Parathyroid adenoma (tissue), 2 donors: ENCODE measurements at regions not wholly inside any gene's neighbourhood (a gene's known extent, or its start where the extent isn't known, plus 50 kb on each side); places are given as distances from the start of the nearest gene placed in this dataset.

ENCODE experiments used
- H2AFZ ChIP-seq: fragments of 300-600 bp; sonication (generic); one replicate; pipeline ENCODE4 v1.7.0; 2017; ENCODE audit warnings: antibody characterized with exemption, mild to moderate bottlenecking
- H3K27ac ChIP-seq: fragments of 300-600 bp; sonication (generic); one replicate; pipeline ENCODE4 v1.7.0; 2017
- H3K27me3 ChIP-seq: fragments of 300-600 bp; sonication (generic); one replicate; pipeline ENCODE4 v1.7.0; 2017; ENCODE audit warnings: low read length; ENCODE audit not compliant: control insufficient read depth, insufficient read depth
- H3K36me3 ChIP-seq: fragments of 300-600 bp; sonication (generic); one replicate; pipeline ENCODE4 v1.7.0; 2017; ENCODE audit warnings: low read length; ENCODE audit not compliant: control insufficient read depth, insufficient read depth
- H3K4me1 ChIP-seq: fragments of 300-600 bp; sonication (generic); one replicate; pipeline ENCODE4 v1.7.0; 2017; ENCODE audit warnings: control low read depth
- H3K4me2 ChIP-seq: fragments of 300-600 bp; sonication (generic); one replicate; pipeline ENCODE4 v1.7.0; 2017; ENCODE audit warnings: low read length
- H3K4me3 ChIP-seq: fragments of 300-600 bp; sonication (generic); one replicate; pipeline ENCODE4 v1.7.0; 2017; ENCODE audit warnings: low read depth, low read length
- H3K79me2 ChIP-seq: fragments of 300-600 bp; sonication (generic); one replicate; pipeline ENCODE4 v1.7.0; 2017; ENCODE audit warnings: control low read depth
- H3K9ac ChIP-seq: fragments of 300-600 bp; sonication (generic); one replicate; pipeline ENCODE4 v1.7.0; 2017; ENCODE audit warnings: mild to moderate bottlenecking
- H3K9me3 ChIP-seq: fragments of 300-600 bp; sonication (generic); one replicate; pipeline ENCODE4 v1.7.0; 2017; ENCODE audit warnings: low read length; ENCODE audit not compliant: control insufficient read depth
- TF ChIP-seq, protein P1 (sequence below): fragments of 300-600 bp; sonication (generic); IDR thresholded peaks from one replicate; pipeline ENCODE4 v1.7.0; 2017; ENCODE audit warnings: antibody characterized with exemption, mild to moderate bottlenecking
- donor health status: primary hyperparathyroidism.

DNA sequence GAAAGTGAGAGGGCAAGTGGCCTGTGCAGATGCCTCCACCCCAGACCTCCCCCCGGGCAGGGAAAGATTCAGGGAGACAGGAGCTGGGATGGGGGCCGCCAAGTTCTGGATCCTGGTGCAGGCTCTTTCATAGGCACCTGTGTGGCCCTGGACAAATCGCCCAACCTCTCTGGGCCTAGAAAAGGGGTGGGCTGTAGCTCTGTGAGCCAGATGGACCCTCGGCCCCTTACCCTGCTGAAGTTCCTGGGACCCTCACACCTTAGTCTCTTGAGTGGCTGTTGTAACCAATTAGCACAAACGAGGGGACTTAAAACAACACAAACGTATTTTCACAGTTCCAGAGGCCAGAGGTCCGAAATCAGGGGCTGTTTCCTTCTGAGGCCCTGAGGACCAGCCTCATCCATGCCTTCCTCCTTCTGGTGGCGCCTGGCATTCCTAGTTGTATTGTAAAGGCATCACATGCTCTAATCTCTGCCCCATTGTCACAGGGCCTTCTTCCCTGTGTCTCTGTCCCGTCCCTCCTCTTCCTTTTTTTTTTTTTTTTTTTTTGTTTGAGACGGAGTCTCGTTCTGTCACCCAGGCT lies 352.6 kb downstream of the SEC14L1 start:
- Histone ChIP-seq H2AFZ (no peak overlapping the region), H3K4me2 (no peak overlapping the region), H3K27ac (no peak overlapping the region), H3K9me3 (no peaks in the 10 kb centered on the region), H3K79me2 (no peaks in the 10 kb centered on the region), H3K27me3 (no peaks in the 10 kb centered on the region), H3K36me3 (no peaks in the 10 kb centered on the region), H3K4me1 (no peaks in the 10 kb centered on the region), H3K4me3 (no peak overlapping the region), H3K9ac (no peak overlapping the region)
- TF ChIP-seq, protein P1, sequence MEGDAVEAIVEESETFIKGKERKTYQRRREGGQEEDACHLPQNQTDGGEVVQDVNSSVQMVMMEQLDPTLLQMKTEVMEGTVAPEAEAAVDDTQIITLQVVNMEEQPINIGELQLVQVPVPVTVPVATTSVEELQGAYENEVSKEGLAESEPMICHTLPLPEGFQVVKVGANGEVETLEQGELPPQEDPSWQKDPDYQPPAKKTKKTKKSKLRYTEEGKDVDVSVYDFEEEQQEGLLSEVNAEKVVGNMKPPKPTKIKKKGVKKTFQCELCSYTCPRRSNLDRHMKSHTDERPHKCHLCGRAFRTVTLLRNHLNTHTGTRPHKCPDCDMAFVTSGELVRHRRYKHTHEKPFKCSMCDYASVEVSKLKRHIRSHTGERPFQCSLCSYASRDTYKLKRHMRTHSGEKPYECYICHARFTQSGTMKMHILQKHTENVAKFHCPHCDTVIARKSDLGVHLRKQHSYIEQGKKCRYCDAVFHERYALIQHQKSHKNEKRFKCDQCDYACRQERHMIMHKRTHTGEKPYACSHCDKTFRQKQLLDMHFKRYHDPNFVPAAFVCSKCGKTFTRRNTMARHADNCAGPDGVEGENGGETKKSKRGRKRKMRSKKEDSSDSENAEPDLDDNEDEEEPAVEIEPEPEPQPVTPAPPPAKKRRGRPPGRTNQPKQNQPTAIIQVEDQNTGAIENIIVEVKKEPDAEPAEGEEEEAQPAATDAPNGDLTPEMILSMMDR: no peak

- no peak overlapping the region for H3K4me3 ChIP-seq
- H3K9me3 ChIP-seq: no peaks in the 10 kb centered on the region
- no peak overlapping the region for H3K27ac ChIP-seq
- no peaks in the 10 kb centered on the region for H3K79me2 ChIP-seq
- TF ChIP-seq, protein P1: no peak
- no peak overlapping the region for H2AFZ ChIP-seq
- H3K4me1 ChIP-seq: no peaks in the 10 kb centered on the region
- no peaks in the 10 kb centered on the region for H3K27me3 ChIP-seq
- no peak overlapping the region for H3K4me2 ChIP-seq
- no peaks in the 10 kb centered on the region for H3K36me3 ChIP-seq
- no peak overlapping the region for H3K9ac ChIP-seq
These were observed 353.3 kb downstream of the SEC14L1 start for GRCh38 chr17:77493901-77494663.

- H3K9me3 ChIP-seq: no peaks in the 10 kb centered on the region
- no peaks in the 10 kb centered on the region for H3K36me3 ChIP-seq
- H3K4me1 ChIP-seq: no peaks in the 10 kb centered on the region
- H3K4me3 ChIP-seq: no peak overlapping the region
- no peaks in the 10 kb centered on the region for H3K79me2 ChIP-seq
- no peak overlapping the region for H3K4me2 ChIP-seq
- H2AFZ ChIP-seq: no peak overlapping the region
- TF ChIP-seq, protein P1: peak; percentile 98
- H3K27ac ChIP-seq: no peak overlapping the region
- no peak overlapping the region for H3K9ac ChIP-seq
- H3K27me3 ChIP-seq: no peaks in the 10 kb centered on the region
These were observed 354.1 kb downstream of the SEC14L1 start for GRCh38 chr17:77494664-77495435.

DNA sequence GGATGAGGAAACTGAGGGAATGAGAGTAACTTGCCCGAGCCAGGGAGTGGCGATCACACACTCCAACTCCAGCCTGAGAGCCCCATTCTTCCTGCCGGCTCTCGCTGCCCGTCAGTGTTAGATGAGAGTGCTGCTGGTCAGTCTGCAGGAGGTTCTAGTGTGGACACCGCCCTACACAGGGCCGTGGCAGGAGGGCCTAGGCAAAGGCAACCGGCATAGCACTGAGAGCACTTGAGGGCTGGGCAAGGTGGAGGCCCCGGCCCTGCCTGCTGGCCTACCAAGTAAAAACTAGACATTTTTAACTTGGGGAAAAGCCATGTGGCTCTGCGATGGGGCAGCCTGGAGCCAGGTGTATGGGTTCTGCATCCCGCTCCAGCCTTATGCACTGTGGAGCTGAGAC lies 354.8 kb downstream of the SEC14L1 start:
- TF ChIP-seq, protein P1: no peak
- Histone ChIP-seq H3K4me2 (no peak overlapping the region), H3K4me1 (no peaks in the 10 kb centered on the region), H3K27ac (no peak overlapping the region), H3K79me2 (no peaks in the 10 kb centered on the region), H3K36me3 (no peaks in the 10 kb centered on the region), H3K9me3 (no peaks in the 10 kb centered on the region), H3K27me3 (no peaks in the 10 kb centered on the region), H3K9ac (no peak overlapping the region), H2AFZ (no peak overlapping the region), H3K4me3 (no peak overlapping the region)
